ENCODE measurements at regions not wholly inside any gene's neighbourhood (a gene's known extent, or its start where the extent isn't known, plus 50 kb on each side); places are given as distances from the start of the nearest gene placed in this dataset.

DNA sequence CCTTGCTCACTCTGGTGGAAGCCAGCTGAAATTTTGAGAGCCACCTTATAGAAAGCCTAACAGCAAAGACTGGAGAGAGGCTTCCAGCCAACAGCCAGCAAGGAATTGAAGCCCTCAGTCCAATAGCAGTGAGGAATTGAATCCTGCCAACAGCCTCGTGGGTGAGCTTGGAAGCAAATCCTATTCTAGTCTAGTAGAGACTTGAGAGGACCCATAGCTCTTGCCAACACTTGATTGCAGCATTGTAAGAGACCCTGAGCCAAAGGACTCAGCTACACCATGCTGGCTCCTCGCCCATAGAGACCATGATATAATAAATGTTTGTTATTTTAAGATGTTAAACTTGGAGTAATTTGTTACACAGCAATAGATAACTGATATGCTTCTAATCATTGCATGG is 403.0 kb upstream of the TNP1 start:
- DNase-seq: no peak

DNA sequence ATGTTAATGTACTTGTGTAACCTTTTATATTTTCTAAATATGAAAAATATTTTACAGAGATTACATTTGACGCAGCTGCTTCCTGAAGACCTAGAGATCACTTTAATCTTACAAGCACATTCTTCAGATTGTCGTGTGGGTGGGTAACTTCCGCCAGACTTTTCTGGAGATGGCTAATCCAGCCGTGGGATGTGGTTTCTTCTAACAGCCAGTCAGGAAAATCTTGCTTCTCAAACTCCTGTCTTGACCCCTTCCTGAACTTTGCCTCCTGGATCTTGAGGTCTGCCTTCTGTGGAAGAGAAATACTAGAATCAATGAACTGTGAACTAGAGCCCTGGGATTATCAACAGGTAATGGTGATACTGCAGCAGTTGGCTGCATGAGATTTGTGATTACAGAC is 401.6 kb upstream of the TNP1 start:
- DNase-seq: no peak

DNA sequence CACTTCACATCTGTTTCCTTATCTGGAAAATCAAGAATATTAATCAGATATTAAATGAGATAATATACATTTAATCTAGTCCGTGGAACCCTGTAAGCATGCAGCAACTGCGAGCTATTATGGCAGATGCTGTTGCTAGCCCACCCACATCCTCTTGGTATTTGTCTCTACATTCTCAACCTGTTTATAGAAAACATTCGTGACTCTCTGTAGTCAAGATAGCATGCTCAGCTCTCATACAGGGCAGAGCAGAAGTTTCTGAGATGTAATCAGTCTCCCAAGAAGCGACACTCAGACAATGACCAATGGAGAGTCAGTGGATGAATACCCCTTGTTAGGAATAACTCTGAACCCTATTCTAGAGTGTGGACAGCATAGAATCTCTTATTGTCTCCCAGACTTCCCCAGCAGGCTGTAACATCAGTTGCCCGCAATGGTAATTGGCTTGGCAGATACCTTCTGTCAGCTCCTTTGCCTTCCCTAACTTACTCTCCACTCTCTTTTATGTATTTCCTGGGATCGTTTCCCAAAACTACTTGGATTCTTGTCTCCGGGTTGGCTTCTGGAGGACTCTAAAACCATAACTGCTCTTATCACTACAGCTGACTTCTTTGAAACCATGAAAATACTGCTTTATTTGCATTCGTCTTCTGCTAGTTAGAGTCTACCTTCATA is 400.7 kb upstream of the TNP1 start:
- no peak for DNase-seq

DNA sequence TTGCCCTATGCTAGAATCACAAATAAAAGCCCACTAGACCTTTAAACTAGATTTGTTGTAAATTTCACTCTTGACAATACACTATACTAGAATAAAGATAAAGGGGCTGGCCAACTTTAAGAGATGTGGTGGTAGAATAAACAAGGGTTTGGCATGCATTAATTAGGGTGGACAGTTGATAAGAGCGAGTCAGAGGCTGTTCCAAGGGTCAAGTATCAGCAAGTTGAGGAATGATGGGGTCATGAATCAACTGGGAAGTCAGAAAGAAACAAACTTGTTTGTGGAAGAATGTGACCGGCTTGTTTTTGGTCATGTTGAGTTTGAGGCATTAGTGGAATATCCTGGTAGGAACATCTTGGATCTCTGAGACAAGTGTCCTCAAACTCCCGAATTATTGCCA is 398.3 kb upstream of the TNP1 start:
- no peak for DNase-seq

DNA sequence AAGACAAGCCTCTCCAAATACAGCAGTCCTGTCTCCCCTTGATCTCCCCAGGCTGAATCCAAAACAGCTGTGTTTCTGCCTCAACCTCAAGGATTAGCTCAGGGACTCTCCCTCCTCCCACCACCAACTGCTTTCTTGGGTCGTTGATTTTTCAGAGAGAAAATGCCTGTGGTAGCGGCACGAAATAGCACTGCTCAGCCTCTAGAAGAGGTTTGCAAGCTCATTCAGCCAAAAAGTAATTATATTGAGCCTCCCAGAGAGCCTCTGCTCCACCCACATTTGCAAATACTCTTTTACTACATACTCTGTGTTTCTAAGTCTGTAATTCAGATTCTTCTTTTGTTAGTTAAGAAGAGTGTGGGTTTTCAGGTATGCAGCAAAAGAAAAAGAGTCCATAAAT is 396.4 kb upstream of the TNP1 start:
- no peak for DNase-seq

DNA sequence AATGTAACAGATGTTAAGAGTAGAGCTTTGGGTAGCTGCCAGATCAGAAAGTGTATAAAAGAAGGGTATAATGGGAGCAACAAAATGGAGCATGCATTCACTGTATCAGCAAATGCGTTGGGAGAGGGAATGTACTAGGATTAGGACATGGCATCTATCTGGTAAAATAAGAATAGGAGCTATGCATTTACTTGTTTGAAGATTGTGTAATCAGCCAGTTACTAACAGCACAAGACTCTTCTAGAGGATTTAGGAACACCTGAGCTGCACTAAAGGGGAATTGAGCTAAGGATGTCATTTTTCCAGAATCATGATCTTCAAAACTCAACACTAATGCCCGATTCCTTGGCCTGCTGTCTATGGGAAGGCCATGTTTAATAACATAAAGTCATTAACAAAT is 394.2 kb upstream of the TNP1 start:
- no peak for DNase-seq

DNA sequence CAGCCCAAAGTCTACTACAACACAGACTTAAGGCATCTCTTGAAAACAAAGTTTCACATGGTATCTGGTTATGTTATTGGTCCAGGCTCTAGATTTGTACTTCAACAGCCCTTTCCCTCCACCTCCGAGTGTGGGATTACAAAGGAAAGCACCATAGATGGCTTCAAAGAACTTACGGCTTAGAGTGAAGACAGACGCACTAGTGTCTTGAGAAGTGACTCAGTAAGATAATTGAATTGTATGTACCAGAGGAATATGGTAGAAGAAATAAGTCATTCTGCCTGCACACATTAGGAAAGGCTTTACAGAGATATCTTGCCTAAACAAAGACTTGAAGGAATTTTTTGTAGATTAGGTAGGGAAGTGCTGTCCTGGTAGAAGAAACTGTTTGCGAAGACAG is 392.3 kb upstream of the TNP1 start:
- DNase-seq: no peak

DNA sequence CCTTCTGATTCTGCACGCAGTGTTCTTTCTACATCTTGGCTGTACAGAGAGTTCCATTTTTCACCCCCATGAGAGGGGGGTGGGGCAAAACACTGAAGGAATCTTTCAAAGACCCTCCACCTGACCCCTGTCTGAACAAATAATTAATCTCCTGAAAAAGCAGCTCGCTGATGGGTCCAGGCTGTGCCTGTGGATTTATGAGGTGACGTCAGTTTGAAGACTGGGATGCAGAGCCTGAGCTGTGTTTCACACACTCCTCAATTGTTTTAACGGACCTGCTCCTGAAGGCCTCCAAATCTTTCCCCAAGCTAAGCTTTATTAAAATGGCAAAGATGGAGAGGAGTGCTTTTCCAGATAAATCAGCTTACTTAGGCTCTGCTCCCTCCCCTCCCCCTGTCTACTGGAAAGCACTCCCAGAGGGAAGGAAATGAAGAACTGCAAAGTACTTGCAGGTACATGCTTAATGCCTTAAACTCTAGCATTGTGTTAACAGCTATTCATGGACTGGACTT is 390.2 kb upstream of the TNP1 start:
- DNase-seq: no peak

DNA sequence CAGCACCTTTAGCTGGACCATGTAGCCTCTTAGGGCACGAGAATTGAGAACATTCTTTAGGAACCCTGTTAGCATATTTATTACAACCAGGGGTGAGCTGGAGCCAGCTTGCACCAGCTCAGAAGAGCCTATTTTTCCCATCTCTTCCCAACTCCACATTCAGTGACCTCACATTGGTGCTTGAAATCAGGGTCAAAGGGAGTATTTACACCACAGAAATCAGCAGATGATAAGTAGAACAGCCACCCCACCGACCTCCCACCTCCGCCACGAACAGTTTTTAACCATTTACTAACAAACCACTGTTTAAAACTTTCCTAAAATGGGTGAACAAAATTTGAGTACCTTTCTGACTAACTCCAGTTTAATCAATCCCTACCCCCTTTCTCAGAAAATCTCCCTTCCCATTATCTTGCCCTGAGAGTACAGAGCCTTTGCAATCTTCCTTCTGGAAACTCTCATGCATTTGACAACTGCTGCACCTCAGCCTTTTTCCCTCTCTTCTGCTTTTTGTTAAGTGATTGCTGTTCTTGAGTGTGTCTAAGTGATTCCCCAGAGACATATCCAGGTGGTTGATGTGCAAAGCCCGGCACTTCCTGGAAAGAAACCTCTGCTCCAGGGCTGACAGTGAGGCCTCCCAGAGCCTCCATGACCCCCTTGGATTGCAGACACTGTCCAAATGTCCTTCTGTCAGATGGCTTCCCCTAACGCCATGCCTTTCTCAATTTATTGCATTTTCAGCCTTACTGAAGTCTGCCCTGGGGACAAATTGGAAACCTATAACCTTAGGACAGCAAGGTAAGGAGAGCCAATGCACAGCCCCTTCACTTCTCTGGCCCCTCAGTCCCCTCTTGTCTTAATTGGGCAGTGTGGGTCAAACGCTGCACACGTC is 389.5 kb upstream of the TNP1 start:
- DNase-seq: no peak

DNA sequence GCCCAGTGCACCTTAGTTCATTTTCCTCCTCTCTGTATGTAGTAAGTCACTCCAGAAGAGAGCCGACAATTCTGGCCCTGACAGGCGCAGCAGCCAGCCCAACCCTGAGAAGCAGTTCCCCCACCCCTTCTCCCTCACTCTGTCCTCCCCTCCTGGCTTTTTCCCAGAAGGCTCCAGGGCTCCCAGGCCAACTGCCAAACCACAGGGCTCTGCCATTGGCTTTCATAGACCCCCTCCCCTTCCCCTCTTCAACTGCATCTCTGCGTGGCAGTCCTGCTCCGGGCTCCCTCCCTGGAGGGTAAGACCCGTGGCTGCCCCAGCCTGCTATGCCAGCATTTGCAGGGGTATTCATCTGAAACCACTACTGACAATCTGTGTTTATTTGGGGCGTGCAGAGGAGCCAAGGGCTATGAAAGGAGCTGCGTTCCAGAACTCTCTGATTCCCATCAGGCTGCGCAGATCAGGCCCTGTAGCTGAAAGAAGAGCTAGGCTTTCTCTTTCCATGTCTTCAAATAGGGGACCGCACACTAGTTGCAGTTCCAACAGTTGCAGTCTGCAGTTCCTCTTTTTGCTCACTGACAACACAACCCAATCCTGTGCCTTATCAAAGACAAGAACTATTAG is 388.6 kb upstream of the TNP1 start:
- no peak for DNase-seq

DNA sequence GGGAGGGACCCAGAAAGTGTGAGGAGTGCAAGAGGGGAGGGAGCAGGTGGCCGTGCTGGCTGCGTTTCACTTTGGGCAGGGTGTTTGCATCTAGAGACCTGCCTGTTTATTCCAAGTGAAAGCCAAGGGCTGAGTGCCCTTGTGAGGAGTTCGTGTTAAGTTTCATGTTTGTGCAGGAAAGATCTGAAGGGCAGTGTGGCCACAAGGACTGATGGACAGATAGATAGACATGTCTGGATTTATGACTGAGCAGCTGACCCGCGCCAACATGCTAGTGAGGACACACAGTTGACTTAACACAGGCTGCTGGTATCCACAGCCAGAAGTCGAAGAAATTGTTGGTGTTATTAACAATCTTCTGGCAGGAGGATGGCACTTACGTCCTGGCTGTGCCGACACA is 387.6 kb upstream of the TNP1 start:
- no peak for DNase-seq

DNA sequence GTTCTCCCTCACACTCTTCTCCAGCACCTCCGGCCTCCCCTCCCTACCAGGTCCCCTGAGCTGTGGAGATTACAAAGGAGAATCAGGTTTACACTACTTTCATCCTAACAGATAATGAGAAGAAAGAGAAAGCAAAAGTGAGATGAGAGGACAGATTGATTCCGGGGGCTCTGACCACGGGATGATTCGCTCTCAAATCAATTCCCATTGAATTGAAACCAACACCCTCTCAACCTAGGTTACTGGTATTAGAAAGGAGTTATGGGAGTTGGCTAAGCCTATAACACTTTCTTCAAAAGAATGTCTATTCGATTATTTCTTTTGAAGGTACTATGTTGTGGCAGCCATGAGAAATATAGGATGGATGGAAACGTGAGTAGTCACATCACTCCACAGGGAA is 386.2 kb upstream of the TNP1 start:
- no peak for DNase-seq

DNA sequence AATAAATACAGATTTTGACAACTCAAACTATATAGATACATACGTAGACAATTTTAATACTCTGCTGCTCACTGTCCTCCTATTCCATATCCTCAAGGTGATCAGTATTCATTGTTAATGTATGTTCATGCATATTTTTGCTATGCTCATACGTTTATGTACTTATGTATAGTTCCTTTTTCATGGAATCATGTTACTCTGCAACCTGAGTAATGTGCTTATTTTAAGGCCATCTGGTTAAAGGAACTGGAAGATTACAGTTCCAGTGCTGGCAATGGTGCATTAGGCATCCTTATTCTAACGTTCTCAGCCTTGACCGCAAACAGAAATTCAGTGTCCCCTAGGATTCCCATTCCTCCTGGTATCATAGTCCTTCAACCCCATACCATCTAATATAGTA is 385.0 kb upstream of the TNP1 start:
- DNase-seq: no peak

DNA sequence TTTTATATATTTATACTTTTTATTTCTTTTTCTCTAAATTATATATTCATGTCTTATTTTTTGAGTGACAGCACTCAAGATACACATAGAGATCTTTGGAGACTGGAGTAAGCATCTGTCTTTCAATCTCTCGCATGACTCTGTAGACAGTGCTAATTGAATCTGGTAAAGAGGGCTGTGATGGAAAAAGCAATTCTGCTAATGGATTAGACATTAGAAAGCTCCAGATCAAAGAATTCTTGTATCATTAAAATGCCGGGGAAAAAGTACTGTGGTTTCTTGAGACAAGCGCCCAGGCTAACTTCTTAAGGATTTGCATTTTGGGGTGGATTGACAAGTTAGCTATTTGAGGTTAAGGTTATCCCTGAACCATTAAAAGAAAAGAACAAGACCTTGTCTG is 383.1 kb upstream of the TNP1 start:
- no peak for DNase-seq

DNA sequence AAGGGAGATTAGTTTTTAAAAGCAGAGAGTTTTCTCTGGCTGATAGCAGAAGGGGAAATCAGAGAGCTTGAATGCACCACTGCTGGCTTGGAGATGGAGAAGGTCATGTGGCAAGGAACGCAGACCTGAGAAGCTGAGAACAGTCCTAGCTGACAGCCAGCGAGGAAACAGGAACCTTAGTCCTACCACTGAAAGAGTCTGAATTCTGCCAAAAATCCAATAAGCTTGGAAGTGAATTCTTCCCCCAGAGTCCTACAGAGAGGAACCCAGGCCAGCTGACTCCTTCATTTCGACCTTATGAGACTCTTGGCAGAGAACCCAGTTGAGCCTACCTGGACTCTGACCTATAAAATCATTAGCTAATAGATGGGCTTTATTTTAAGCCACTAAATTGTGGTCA is 371.9 kb upstream of the TNP1 start:
- no peak for DNase-seq

DNA sequence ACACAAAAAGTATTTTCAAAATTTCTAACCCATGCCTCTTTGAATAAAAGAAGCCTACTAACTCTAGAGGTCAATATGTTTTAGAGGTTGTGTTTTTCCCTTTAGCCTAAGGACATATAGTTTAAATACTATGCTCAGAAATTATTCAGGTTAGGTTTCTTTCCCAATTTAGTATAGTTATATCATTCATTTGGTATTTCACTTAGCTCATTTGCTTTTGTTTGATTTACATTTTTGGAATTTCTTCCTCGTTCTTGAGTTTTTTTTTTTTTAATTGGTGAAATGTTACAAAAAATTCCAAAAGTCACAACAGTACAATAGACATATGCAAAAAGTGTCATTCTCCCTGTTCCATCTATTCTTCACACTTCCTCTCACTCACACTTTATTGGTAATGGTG is 371.3 kb upstream of the TNP1 start:
- no peak for DNase-seq

DNA sequence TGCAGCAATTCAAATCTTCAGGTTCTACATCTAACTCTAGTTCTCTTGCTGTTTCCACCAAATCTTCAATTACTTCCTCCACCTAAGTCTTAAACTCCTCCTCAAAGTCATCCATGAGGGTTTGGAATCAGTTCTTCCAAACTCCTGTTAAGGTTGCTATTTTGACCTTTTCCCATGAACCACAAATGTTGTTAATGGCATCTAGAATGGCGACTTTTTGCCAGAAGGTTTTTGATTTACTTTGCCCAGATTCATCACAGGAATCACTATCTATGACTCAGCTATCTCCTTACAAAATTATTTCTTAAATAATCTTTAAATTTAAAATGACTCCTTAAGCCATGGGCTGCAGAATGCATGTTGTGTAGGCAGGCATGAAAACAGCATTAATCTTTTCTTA is 368.9 kb upstream of the TNP1 start:
- DNase-seq: no peak

DNA sequence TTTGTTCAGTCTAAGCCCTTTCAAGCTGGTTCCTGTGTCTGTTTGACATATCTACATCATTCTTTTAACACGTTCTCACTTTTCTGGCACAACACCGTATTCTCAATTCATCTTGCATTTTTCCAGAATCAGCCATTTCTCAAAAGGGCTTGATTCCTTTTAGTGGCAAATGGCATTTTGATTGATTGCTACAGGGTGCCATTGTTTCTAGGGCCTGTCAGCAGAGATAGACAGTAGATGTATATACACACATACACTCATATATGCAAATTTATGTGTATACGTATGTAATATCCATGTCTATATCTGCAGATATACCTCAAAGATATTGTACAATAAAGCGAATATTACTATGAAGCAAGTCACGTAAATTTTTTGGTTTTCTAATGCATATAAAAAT is 367.9 kb upstream of the TNP1 start:
- DNase-seq: no peak

DNA sequence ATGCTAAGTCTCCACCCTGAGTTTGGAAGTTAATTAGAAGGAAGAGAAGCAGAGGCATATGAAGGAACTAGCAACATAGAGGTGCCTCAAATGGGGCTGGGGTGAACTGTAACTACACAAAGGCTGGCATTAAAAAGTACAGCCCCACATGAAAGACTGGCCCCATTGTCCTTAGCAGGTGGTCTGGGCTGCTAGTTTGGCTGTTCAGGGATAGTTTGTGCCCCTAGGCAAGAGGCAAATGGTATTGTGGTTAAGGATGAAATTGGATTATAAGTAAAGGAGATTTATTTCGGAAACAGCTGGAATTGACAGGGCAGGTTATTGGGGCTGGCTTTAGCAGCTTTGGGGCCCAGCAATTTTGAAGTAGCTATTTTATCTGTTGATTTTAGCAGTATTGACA is 365.7 kb upstream of the TNP1 start:
- no peak for DNase-seq

DNA sequence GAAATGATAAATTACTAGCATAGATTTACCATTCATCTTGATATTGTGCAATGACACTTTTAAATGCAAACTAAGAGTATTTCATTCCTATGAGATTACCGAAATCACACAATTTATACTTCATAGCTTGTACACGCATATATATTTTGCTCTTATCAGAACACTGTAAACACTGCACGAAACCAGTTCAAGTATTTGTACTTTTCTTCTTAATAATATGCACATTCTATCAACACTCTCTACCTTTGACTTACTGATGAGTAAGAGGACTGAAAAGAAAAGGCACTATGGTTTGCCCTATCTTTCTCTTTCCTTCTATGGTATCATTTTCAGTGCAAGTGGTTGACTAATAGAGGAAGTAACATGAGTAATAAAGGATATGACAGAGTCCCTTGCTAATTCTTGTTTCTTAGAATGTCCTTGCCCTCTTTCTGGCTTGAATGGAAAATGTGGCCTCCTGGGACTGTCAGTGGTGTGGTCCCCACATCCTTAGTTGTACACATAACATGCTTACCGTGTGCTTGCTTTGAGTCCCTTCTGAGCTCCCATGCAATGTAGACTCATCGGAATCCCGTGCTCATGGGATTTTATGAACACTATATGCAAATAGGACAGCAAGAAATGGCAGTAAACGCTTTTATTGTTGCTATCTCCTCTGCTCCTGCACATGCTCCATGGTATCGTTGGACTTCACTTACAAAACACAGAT is 363.5 kb upstream of the TNP1 start:
- no peak for DNase-seq

DNA sequence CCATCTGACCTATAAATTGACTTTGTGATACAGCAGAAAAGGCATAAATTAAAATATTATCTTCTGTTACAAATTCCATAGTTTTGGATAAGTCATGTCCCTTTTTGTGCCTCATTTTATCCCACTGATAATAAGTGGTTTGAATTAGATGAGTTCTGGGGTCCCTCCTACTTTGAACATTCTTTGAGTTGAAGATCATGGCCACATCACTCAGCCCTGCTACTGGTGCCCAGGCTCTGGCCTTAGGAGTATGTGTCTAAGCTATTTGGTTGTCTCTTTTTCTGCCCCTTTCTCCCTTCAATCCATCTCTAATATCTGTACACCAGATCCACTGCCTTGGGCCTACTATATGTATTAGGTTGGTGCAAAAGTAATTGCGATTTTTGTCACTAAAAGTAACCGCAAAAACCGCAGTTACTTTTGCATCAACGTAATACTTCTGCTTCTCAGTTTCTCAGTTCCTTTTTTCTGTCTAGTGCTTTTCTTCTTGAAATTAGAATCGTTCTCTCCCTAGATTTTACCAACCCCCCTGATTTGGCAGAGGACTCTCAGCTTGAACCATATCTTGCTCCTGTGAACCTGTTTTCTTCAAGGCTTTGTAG is 362.5 kb upstream of the TNP1 start:
- no peak for DNase-seq

DNA sequence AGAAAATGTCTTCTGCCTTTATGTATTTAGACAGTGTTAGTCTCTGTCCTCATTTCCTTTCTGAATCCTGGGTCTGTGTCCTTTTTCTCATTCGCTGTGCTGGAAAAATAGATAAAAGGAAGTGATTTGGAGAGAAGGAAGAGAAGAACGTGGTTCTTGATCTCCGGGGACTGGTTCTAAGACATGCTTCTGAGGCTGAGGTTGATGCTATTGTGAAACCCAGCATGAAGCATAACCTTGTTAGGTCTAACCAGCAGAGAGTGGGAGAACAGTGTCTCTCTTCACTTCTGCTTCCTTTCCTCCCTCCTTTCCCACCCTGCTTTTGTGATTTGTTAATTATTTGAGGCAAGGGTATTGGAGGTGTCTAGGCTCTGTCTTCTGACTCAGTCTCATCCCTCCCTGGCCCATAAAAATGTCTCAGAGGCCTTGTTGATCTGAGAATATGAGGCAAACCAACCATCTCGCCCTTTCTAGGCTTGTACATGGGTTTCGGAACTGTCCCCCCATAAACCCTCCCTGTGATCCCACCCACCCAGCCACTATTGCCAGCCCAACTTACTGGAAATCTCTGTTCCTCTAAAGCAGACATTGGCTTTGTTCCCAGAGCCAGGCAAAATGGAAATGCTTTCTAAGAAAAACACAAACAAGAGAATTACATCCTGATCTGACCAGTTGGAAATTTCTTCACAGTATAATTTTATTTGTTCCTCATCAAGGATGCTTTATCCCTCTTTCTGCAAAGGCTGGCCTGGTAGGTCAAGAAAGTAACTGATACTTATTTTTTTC is 360.6 kb upstream of the TNP1 start:
- no peak for DNase-seq
